Left lung (tissue), 4 donors: ENCODE measurements at regions not wholly inside any gene's neighbourhood (a gene's known extent, or its start where the extent isn't known, plus 50 kb on each side); places are given as distances from the start of the nearest gene placed in this dataset.

Source experiments
- ATAC-seq: fragments of 200-7000 bp; cut with Tn5 transposase; one replicate; pipeline ENCODE4 v1.9.1; 2020; ENCODE audit warnings: moderate library complexity
- DNase-seq, 4 donors: peaks; one replicate each; pipeline ENCODE4 v3.0.0-alpha.2; 2013 to 2020
- H3K27ac ChIP-seq, 2 donors: fragments of 200-600 bp; sonication (generic) in 1 of 2; one replicate each; pipeline versions ENCODE4 v1.5.0 to v1.8.0; 2020 to 2021
- H3K27me3 ChIP-seq, 2 donors: fragments of 200-600 bp; sonication (generic) in 1 of 2; one replicate each; pipeline versions ENCODE4 v1.5.0 to v1.8.0; 2020 to 2021
- H3K36me3 ChIP-seq, 2 donors: fragments of 200-600 bp; sonication (generic) in 1 of 2; one replicate each; pipeline versions ENCODE4 v1.5.0 to v1.8.0; 2020 to 2021
- H3K4me1 ChIP-seq, 2 donors: fragments of 200-600 bp; one replicate each; pipeline ENCODE4 v1.8.0; 2021
- H3K4me3 ChIP-seq, 2 donors: fragments of 200-600 bp; sonication (generic) in 1 of 2; one replicate each; pipeline versions ENCODE4 v1.5.0 to v1.8.0; 2020 to 2021; ENCODE audit warnings: mild to moderate bottlenecking in 1 of 2
- H3K9me3 ChIP-seq, 2 donors: fragments of 200-600 bp; sonication (generic) in 1 of 2; one replicate each; pipeline versions ENCODE4 v1.5.0 to v1.8.0; 2020 to 2021
- CTCF ChIP-seq, 2 donors: fragments of 200-600 bp; sonication (generic) in 1 of 2; IDR thresholded peaks; one replicate each; pipeline versions ENCODE4 v1.5.0 to v1.8.0; 2021; ENCODE audit warnings: antibody characterized with exemption in 2 of 2
- intact Hi-C, 2 donors: fragments of 100-400 bp; cut with DNase I; formaldehyde crosslinking; loops; one replicate each; pipeline versions ENCODE4 v1.11.2 to v1.14.2; 2022
- donor health status: DM: no; HTN: yes; CAD: no.
- donor health status: DM: no; HTN: no; CAD: no.

GRCh38 chr18:8468191-8468590 is 141.0 kb upstream of the RAB12 start:
- Histone ChIP-seq H3K4me1 (peaks cover 4 to 10% of the 10 kb centered on the region in 2 donors), H3K9me3 (no peaks in the 10 kb centered on the region), H3K4me3 (no peak overlapping the region), H3K27me3 (no peaks in the 10 kb centered on the region), H3K36me3 (no peaks in the 10 kb centered on the region), H3K27ac (no peak overlapping the region)
- no peak for TF ChIP-seq CTCF (IDR thresholded peaks at IDR 0.05)
- DNase-seq (no peak), ATAC-seq (no peak)
- intact Hi-C loops = no loop called here

- intact Hi-C loops = no loop called here
- H3K36me3 ChIP-seq = no peaks in the 10 kb centered on the region
Measured at GRCh38 chr18:8468921-8469335, 140.3 kb upstream of the RAB12 start.

GRCh38 chr18:8469544-8470130 is 139.6 kb upstream of the RAB12 start:
- no peak overlapping the region for H3K4me3 ChIP-seq
- H3K27ac ChIP-seq = no peak overlapping the region
- DNase-seq (peak in 2 of 4 donors; percentile 79 to 88), ATAC-seq (peak; percentile 34)
- no peaks in the 10 kb centered on the region for H3K9me3 ChIP-seq
- TF ChIP-seq CTCF (IDR thresholded peaks at IDR 0.05) = no peak
- H3K36me3 ChIP-seq = no peaks in the 10 kb centered on the region
- H3K4me1 ChIP-seq = peaks cover 4 to 10% of the 10 kb centered on the region in 2 donors
- H3K27me3 ChIP-seq = no peaks in the 10 kb centered on the region
- intact Hi-C loops = no loop called here

More at GRCh38 chr18:8468921-8469335, 140.3 kb upstream of the RAB12 start:
- H3K27ac ChIP-seq = no peak overlapping the region
- peak; percentile 22 for ATAC-seq
- no peaks in the 10 kb centered on the region for H3K27me3 ChIP-seq
- TF ChIP-seq CTCF (IDR thresholded peaks at IDR 0.05) = no peak
- peak in 2 of 4 donors; percentile 36 to 38 for DNase-seq
- no peaks in the 10 kb centered on the region for H3K9me3 ChIP-seq
- H3K4me1 ChIP-seq = peaks cover 4 to 10% of the 10 kb centered on the region in 2 donors
- no peak overlapping the region for H3K4me3 ChIP-seq

GRCh38 chr18:8471372-8471771 is 137.9 kb upstream of the RAB12 start:
- Histone ChIP-seq H3K9me3 (no peaks in the 10 kb centered on the region), H3K36me3 (no peaks in the 10 kb centered on the region), H3K4me3 (no peak overlapping the region), H3K27ac (no peak overlapping the region), H3K4me1 (peaks cover 4 to 10% of the 10 kb centered on the region in 2 donors), H3K27me3 (no peaks in the 10 kb centered on the region)
- no peak for TF ChIP-seq CTCF (IDR thresholded peaks at IDR 0.05)
- no peak for ATAC-seq
- DNase-seq = no peak
- intact Hi-C loops = no loop called here

- intact Hi-C loops = no loop called here
- no peaks in the 10 kb centered on the region for H3K36me3 ChIP-seq
- ATAC-seq (no peak), DNase-seq (no peak)
- TF ChIP-seq CTCF (IDR thresholded peaks at IDR 0.05) = no peak
- H3K27ac ChIP-seq = no peak overlapping the region
- H3K27me3 ChIP-seq = no peaks in the 10 kb centered on the region
- H3K4me1 ChIP-seq = peaks cover 0 to 4% of the 10 kb centered on the region in 2 donors
- no peak overlapping the region for H3K4me3 ChIP-seq
- no peaks in the 10 kb centered on the region for H3K9me3 ChIP-seq
Measured at GRCh38 chr18:8474661-8475060, 134.6 kb upstream of the RAB12 start.
